K562 (cell line): ENCODE measurements at regions not wholly inside any gene's neighbourhood (a gene's known extent, or its start where the extent isn't known, plus 50 kb on each side); places are given as distances from the start of the nearest gene placed in this dataset.

Experiments used
- ATAC-seq: fragments of 200-7000 bp; cut with Tn5 transposase; 3 replicates; pipeline ENCODE4 v1.9.1; 2020; ENCODE audit warnings: moderate library complexity
- BruUV-seq: library from RNA; stranded (reverse); fragments of 400-500 nt; replicated peaks from 2 replicates; lab custom pipeline; 2021; lab: Mats Ljungman, UMichigan
- CTCF ChIA-PET: fragments of 300-600 bp; formaldehyde crosslinking; extraction: SDS; loops from one replicate; lab custom pipeline; 2021; ENCODE audit warnings: low intra/inter-chr PET ratio; lab: Yijun Ruan, JAX
- POLR2A ChIA-PET: fragments of 300-600, 350-650 bp; sonication (Branson Sonifier 250); formaldehyde crosslinking; extraction: SDS; loops from one replicate; lab custom pipeline; 2021; ENCODE audit warnings: antibody characterized with exemption, inconsistent platforms; lab: Yijun Ruan, JAX
- DNase-seq, 4 experiments: peaks; one replicate each; pipeline versions ENCODE4 v3.0.0 to v3.0.0-alpha.2; 2011 to 2018; ENCODE audit warnings: low spot score in 3 of 4, mixed read lengths in 3 of 4; ENCODE audit errors: extremely low read depth in 1 of 4
- FAIRE-seq: peaks from 2 replicates; lab custom pipeline; 2011; peaks lifted over from hg19 to GRCh38; lab: Jason Lieb, UNC
- H2AFZ ChIP-seq: 2 replicates; pipeline ENCODE4 v1.6.0; 2011; ENCODE audit warnings: low read depth, low read length, control low read depth, inconsistent platforms
- H3K27ac ChIP-seq: fragments of 200-600 bp; 3 replicates; pipeline ENCODE4 v1.8.0; 2011; ENCODE audit warnings: low read depth, mild to moderate bottlenecking, control low read depth, inconsistent platforms, low read length, moderate library complexity, mixed read lengths; ENCODE audit errors: extremely low read depth
- H3K27me3 ChIP-seq, 2 experiments: fragments of 300-600 bp in 1 of 2; 2 replicates in 1 of 2; 3 replicates in 1 of 2; pipeline versions ENCODE4 v1.6.0 to v1.8.0; 2011; ENCODE audit warnings: inconsistent platforms in 2 of 2, low read length in 2 of 2, mild to moderate bottlenecking in 1 of 2, mixed read lengths in 1 of 2, moderate library complexity in 1 of 2; ENCODE audit not compliant: control insufficient read depth in 2 of 2, insufficient read depth in 2 of 2
- H3K36me3 ChIP-seq: fragments of 300-600 bp; 3 replicates; pipeline ENCODE4 v1.8.0; 2011; ENCODE audit warnings: mild to moderate bottlenecking, low read length, inconsistent platforms; ENCODE audit not compliant: control insufficient read depth, insufficient read depth
- H3K4me1 ChIP-seq, 2 experiments: fragments of 200-600 bp in 1 of 2; replicated peaks in 1 of 2; 2 replicates in 1 of 2; 3 replicates in 1 of 2; pipeline versions ENCODE4 v1.5.1 to v1.8.0; 2011; ENCODE audit warnings: inconsistent platforms in 2 of 2, low read length in 2 of 2, mild to moderate bottlenecking in 1 of 2, mixed read lengths in 1 of 2, moderate library complexity in 1 of 2; ENCODE audit not compliant: control insufficient read depth in 2 of 2, insufficient read depth in 2 of 2
- H3K4me2 ChIP-seq: 2 replicates; pipeline ENCODE4 v1.6.1; 2011; ENCODE audit warnings: low read length, control low read depth, inconsistent platforms, mixed read lengths; ENCODE audit not compliant: insufficient read depth
- H3K4me3 ChIP-seq: fragments of 200-600 bp; sonication (generic), shearing (Covaris generic); 2 replicates; pipeline ENCODE4 v1.5.1; 2016; ENCODE audit warnings: control low read depth, inconsistent platforms
- H3K79me2 ChIP-seq: fragments of 200-600 bp; 3 replicates; pipeline ENCODE4 v1.8.0; 2011; ENCODE audit warnings: low read length, inconsistent platforms; ENCODE audit not compliant: control insufficient read depth, insufficient read depth
- H3K9ac ChIP-seq, 2 experiments: 2 replicates each; pipeline versions ENCODE4 v1.6.0 to v1.6.1; 2011; ENCODE audit warnings: low read depth in 2 of 2, low read length in 2 of 2, control low read depth in 1 of 2, inconsistent platforms in 1 of 2, mild to moderate bottlenecking in 1 of 2, mixed read lengths in 1 of 2; ENCODE audit not compliant: insufficient read depth in 1 of 2
- H3K9me1 ChIP-seq: one replicate; pipeline ENCODE4 v1.6.0; 2011; ENCODE audit warnings: inconsistent platforms, mild to moderate bottlenecking, low read length, moderate library complexity; ENCODE audit not compliant: control insufficient read depth, insufficient read depth
- H3K9me3 ChIP-seq: replicated peaks from 2 replicates; pipeline ENCODE4 v1.5.1; 2011; ENCODE audit warnings: low read depth, low read length, inconsistent platforms; ENCODE audit not compliant: control insufficient read depth, insufficient read depth
- H4K20me1 ChIP-seq: replicated peaks from 2 replicates; pipeline ENCODE4 v1.6.1; 2011; ENCODE audit warnings: low read length, inconsistent platforms, mixed read lengths; ENCODE audit not compliant: control insufficient read depth, insufficient read depth
- BRF1 ChIP-seq: IDR thresholded peaks from 3 replicates; pipeline ENCODE4 v1.6.1; 2011; ENCODE audit warnings: borderline replicate concordance, mild to moderate bottlenecking; ENCODE audit not compliant: insufficient read length; ENCODE audit errors: extremely low read depth
- BRF2 ChIP-seq: IDR thresholded peaks from 3 replicates; pipeline ENCODE4 v1.6.1; 2011; ENCODE audit warnings: borderline replicate concordance, mild to moderate bottlenecking; ENCODE audit not compliant: insufficient read length, insufficient read depth
- DACH1 ChIP-seq: fragments of 450-650 bp; IDR thresholded peaks from 2 replicates; pipeline ENCODE4 v1.6.1; 2018; ENCODE audit not compliant: partially characterized antibody
- EHMT2 ChIP-seq: fragments of 450-650 bp; IDR thresholded peaks from 2 replicates; pipeline ENCODE4 v1.6.1; 2018; ENCODE audit warnings: antibody characterized with exemption
- FOXK1 ChIP-seq: sonication (generic); formaldehyde crosslinking; IDR thresholded peaks from 2 replicates; pipeline ENCODE4 v1.8.0; 2022; ENCODE audit warnings: missing genetic modification reagents, mild to moderate bottlenecking, borderline replicate concordance
- IRF2 ChIP-seq: sonication (generic); formaldehyde crosslinking; IDR thresholded peaks from 2 replicates; pipeline ENCODE4 v1.8.1; 2022; ENCODE audit warnings: mild to moderate bottlenecking, missing genetic modification reagents
- IRF9 ChIP-seq: fragments of 450-650 bp; IDR thresholded peaks from 2 replicates; pipeline ENCODE4 v1.6.1; 2016; ENCODE audit warnings: missing biosample characterization, missing genetic modification characterization
- KAT2B ChIP-seq: IDR thresholded peaks from one replicate; pipeline ENCODE4 v1.6.1; 2012; ENCODE audit warnings: low read depth, mild to moderate bottlenecking, control low read depth, inconsistent platforms, low read length, moderate library complexity
- MEIS2 ChIP-seq: fragments of 450-650 bp; IDR thresholded peaks from 2 replicates; pipeline ENCODE4 v1.6.1; 2014; ENCODE audit warnings: mild to moderate bottlenecking; ENCODE audit not compliant: partially characterized antibody
- TCF15 ChIP-seq: fragments of 250-450 bp; sonication (Bioruptor Pico); IDR thresholded peaks from 2 replicates; pipeline ENCODE4 v1.8.0; 2022; ENCODE audit warnings: moderate library complexity, mild to moderate bottlenecking, inconsistent platforms
- TRIM25 ChIP-seq: fragments of 450-650 bp; IDR thresholded peaks from 2 replicates; pipeline ENCODE4 v1.7.0; 2016; ENCODE audit warnings: borderline replicate concordance
- ZNF644 ChIP-seq: fragments of 200-800 bp; sonication (Bioruptor generic); IDR thresholded peaks from 2 replicates; pipeline ENCODE4 v1.6.1; 2016; ENCODE audit warnings: low read depth, missing genetic modification characterization, missing compliant biosample characterization
- ZNF740 ChIP-seq, 3 experiments: fragments of 200-800 bp in 1 of 3; sonication (Bioruptor generic) in 1 of 3; sonication (generic) in 1 of 3; formaldehyde crosslinking in 1 of 3; IDR thresholded peaks; 2 replicates each; pipeline versions ENCODE4 v1.6.1 to v1.8.0; 2016 to 2022; ENCODE audit warnings: mild to moderate bottlenecking in 2 of 3, missing compliant biosample characterization in 2 of 3, missing genetic modification characterization in 2 of 3, missing genetic modification reagents in 1 of 3
- WGBS: fragments of 100-300 bp; shearing (Covaris generic); methylation state at CpG from one replicate; pipeline ENCODE4 v1.1.6; 2016; ENCODE audit warnings: low coverage, mixed read lengths; ENCODE audit not compliant: insufficient coverage; ENCODE audit errors: missing lambda C conversion rate; 5-methylcytosine and 5-hydroxymethylcytosine counted together
- in situ Hi-C: fragments of 300-500 bp; cut with MboI; formaldehyde crosslinking; loops from 4 replicates; pipeline ENCODE4 v1.15.0; 2018; ENCODE audit warnings: inconsistent platforms, mixed read lengths
- intact Hi-C: fragments of 100-400 bp; cut with micrococcal nuclease; formaldehyde crosslinking; loops from 2 replicates; pipeline ENCODE4 v1.14.2; 2022
- TF ChIP-seq, protein P1 (sequence below): fragments of 250-450 bp; sonication (Bioruptor Pico); IDR thresholded peaks from 2 replicates; pipeline ENCODE4 v1.5.0; 2020; ENCODE audit warnings: mild to moderate bottlenecking, borderline replicate concordance

DNA sequence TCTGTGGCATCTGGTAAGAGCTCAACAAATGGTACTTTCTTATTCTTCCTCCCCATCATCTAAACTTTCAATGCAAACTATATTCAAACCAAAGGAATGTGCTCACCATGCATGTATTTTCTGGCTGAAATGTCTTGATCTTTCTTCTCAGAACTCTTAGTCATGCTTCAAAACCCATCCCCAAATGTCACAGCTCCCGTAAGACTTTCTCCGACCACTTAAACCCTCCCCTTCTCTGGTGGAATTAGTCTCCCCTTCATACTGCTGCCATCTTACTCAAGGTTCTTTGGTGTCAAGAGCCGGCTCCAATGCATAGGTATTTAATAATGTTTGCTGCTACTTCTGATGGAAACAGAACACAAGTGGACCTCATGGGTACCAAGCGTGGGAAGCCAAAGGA, 538.1 kb downstream of the MATN1 start:
- in situ Hi-C loops (no loop called here), intact Hi-C loops (no loop called here)
- H3K9ac ChIP-seq, result no peak overlapping the region
- peak overlapping the region; percentile 58 for H2AFZ ChIP-seq
- FAIRE-seq, result no peak
- ChIA-PET CTCF (no interaction called here), POLR2A (interaction anchor here (0.6 to 1.8 kb wide), 4 partner anchors 14 to 127 kb away, joined by 3 to 7 read pairs (median 4); no protein-coding TSS in a partner anchor)
- peaks cover 39 to 62% of the 10 kb centered on the region in 2 experiments for H3K4me1 ChIP-seq
- peak in 2 of 4 experiments; percentile 41 to 42 for DNase-seq
- H3K9me1 ChIP-seq, result no peaks in the 10 kb centered on the region
- no peaks in the 10 kb centered on the region for H3K36me3 ChIP-seq
- H3K27ac ChIP-seq, result no peak overlapping the region; the same call in 2 of the 3 replicates
- no peaks in the 10 kb centered on the region for H3K79me2 ChIP-seq
- BruUV-seq, result no TSS peak
- H3K9me3 ChIP-seq, result no peaks in the 10 kb centered on the region
- peak overlapping the region; percentile 53 for H3K4me2 ChIP-seq
- 15% methylated on average over 4 of the region's 4 CpGs for WGBS
- no peaks in the 10 kb centered on the region for H4K20me1 ChIP-seq
- no peak for ATAC-seq
- H3K27me3 ChIP-seq, result no peaks in the 10 kb centered on the region
- H3K4me3 ChIP-seq, result no peak overlapping the region
- no peak for TF ChIP-seq DACH1
- no peak for TF ChIP-seq ZNF644
- TF ChIP-seq TRIM25, result no peak
- TF ChIP-seq, protein P1, sequence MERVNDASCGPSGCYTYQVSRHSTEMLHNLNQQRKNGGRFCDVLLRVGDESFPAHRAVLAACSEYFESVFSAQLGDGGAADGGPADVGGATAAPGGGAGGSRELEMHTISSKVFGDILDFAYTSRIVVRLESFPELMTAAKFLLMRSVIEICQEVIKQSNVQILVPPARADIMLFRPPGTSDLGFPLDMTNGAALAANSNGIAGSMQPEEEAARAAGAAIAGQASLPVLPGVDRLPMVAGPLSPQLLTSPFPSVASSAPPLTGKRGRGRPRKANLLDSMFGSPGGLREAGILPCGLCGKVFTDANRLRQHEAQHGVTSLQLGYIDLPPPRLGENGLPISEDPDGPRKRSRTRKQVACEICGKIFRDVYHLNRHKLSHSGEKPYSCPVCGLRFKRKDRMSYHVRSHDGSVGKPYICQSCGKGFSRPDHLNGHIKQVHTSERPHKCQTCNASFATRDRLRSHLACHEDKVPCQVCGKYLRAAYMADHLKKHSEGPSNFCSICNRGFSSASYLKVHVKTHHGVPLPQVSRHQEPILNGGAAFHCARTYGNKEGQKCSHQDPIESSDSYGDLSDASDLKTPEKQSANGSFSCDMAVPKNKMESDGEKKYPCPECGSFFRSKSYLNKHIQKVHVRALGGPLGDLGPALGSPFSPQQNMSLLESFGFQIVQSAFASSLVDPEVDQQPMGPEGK (CRISPR knock-in tag), result no peak
- peak; percentile 73 for TF ChIP-seq EHMT2
- TF ChIP-seq IRF9 (tag), result no peak
- no peak for TF ChIP-seq BRF2
- TF ChIP-seq KAT2B, result no peak
- TF ChIP-seq ZNF740 (CRISPR knock-in tag; IDR thresholded peaks at IDR 0.05), result no peak
- TF ChIP-seq ZNF740 (tag; IDR thresholded peaks at IDR 0.05), result no peak
- no peak for TF ChIP-seq IRF2 (CRISPR knock-in tag)
- TF ChIP-seq FOXK1 (CRISPR knock-in tag), result no peak
- TF ChIP-seq TCF15 (CRISPR knock-in tag), result no peak
- TF ChIP-seq BRF1, result no peak
- TF ChIP-seq MEIS2, result peak; percentile 16
